ENCODE measurements at regions not wholly inside any gene's neighbourhood (a gene's known extent, or its start where the extent isn't known, plus 50 kb on each side); places are given as distances from the start of the nearest gene placed in this dataset.
A peak's percentile ranks its signal among the peaks of the same experiment; 100 is the strongest.

DNA sequence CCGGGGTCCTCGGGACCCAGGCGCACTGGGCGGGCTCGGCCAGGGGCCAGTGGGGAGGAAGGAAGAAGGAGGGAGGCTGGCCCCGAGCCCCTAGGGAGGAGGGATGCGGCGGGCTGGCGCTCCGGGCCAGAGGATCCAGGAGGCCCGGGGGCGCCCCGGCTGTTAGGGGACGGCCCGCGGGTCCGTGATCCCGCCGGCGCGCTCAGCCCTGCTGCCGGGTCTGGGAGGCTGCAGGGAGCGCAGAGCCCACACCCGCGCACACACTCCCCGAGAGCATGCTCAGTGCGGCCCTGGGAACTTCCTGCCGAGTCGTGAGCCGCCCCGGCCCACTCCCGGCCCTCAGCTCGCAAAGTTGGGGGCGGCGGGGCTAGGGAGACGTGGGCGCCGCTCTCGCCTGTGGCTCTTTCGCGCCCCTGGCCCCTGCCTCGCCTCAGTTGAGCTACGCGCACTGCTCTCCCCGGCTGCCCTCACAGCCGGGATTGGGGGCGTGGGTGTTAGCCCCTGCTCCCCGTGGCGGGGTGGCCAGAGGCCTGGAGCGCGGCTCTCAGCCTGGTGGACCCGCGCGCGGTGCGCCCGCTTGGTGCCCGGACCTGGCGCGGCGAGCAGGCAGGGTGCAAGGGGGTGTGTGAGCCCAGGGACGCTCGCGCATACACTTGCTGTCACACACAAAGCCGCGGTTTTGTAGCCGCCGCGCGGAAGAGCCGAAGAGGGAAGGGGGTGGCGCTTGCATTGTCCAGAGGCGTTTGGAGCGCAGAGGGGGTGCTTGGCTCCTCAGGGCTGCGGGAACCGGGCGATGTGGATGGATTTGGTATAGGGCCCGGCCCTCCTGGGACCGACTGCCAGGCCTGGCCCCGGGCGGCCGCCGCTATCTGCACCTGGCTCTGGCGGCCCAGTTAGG is 132.9 kb upstream of the MGAT5 start (continued):
- TF ChIP-seq BCOR (IDR thresholded peaks at IDR 0.05) (0 out of 2 replicates have a peak, but pooled peaks have one; percentile 48), HDAC1 (IDR thresholded peaks at IDR 0.05) (no peak), YY1 (IDR thresholded peaks at IDR 0.05; ENCODE audit: borderline replicate concordance in 1 of 3, control insufficient read depth in 1 of 3, extremely low read depth in 1 of 3, insufficient read depth in 3 of 3, insufficient read length in 1 of 3, insufficient replicate concordance in 2 of 3, low read depth in 1 of 3, low read length in 2 of 3) (peak in 1 of 3 experiments; percentile 7), MTA2 (IDR thresholded peaks at IDR 0.05; ENCODE audit: low read depth) (no peak), NR1H2 (CRISPR knock-in tag; IDR thresholded peaks at IDR 0.05) (0 out of 2 replicates have a peak, but pooled peaks have one; percentile 63), ESRRA (IDR thresholded peaks at IDR 0.05; ENCODE audit: borderline replicate concordance, low read depth) (no peak), XRCC5 (IDR thresholded peaks at IDR 0.05; ENCODE audit: low read depth, low read length) (no peak), TEAD1 (CRISPR knock-in tag; IDR thresholded peaks at IDR 0.05) (no peak), FOXJ2 (tag; IDR thresholded peaks at IDR 0.05) (no peak), POLR2G (IDR thresholded peaks at IDR 0.05; ENCODE audit: low read depth, low read length) (peak; percentile 70), ZNF324 (CRISPR knock-in tag; IDR thresholded peaks at IDR 0.05) (no peak), COPS2 (conservative IDR thresholded peaks at IDR 0.05) (no peak), CTBP1 (IDR thresholded peaks at IDR 0.05; ENCODE audit: borderline replicate concordance) (peak; percentile 16; the same call in 1 of the 2 replicates), MAZ (CRISPR knock-in tag; conservative IDR thresholded peaks at IDR 0.05 in 1 of 2, IDR thresholded peaks at IDR 0.05 in 1 of 2) (peak; percentile 21 to 32; a peak in 1 of 4 replicates), ZNF778 (CRISPR knock-in tag; IDR thresholded peaks at IDR 0.05) (no peak), SUPT5H (IDR thresholded peaks at IDR 0.05) (no peak)
- TF ChIP-seq, protein P1, sequence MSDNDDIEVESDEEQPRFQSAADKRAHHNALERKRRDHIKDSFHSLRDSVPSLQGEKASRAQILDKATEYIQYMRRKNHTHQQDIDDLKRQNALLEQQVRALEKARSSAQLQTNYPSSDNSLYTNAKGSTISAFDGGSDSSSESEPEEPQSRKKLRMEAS (CRISPR knock-in tag; IDR thresholded peaks at IDR 0.05) = peak; percentile 56; the same call in 1 of the 2 replicates
- TF ChIP-seq, protein P2, sequence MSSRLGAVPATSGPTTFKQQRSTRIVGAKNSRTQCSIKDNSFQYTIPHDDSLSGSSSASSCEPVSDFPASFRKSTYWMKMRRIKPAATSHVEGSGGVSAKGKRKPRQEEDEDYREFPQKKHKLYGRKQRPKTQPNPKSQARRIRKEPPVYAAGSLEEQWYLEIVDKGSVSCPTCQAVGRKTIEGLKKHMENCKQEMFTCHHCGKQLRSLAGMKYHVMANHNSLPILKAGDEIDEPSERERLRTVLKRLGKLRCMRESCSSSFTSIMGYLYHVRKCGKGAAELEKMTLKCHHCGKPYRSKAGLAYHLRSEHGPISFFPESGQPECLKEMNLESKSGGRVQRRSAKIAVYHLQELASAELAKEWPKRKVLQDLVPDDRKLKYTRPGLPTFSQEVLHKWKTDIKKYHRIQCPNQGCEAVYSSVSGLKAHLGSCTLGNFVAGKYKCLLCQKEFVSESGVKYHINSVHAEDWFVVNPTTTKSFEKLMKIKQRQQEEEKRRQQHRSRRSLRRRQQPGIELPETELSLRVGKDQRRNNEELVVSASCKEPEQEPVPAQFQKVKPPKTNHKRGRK (tag; IDR thresholded peaks at IDR 0.05) = no peak
- TF ChIP-seq, protein P3, sequence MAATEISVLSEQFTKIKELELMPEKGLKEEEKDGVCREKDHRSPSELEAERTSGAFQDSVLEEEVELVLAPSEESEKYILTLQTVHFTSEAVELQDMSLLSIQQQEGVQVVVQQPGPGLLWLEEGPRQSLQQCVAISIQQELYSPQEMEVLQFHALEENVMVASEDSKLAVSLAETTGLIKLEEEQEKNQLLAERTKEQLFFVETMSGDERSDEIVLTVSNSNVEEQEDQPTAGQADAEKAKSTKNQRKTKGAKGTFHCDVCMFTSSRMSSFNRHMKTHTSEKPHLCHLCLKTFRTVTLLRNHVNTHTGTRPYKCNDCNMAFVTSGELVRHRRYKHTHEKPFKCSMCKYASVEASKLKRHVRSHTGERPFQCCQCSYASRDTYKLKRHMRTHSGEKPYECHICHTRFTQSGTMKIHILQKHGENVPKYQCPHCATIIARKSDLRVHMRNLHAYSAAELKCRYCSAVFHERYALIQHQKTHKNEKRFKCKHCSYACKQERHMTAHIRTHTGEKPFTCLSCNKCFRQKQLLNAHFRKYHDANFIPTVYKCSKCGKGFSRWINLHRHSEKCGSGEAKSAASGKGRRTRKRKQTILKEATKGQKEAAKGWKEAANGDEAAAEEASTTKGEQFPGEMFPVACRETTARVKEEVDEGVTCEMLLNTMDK (IDR thresholded peaks at IDR 0.05; ENCODE audit: borderline replicate concordance, insufficient read depth, low read depth, low read length, poor library complexity, severe bottlenecking) = no peak
- TF ChIP-seq, protein P4, sequence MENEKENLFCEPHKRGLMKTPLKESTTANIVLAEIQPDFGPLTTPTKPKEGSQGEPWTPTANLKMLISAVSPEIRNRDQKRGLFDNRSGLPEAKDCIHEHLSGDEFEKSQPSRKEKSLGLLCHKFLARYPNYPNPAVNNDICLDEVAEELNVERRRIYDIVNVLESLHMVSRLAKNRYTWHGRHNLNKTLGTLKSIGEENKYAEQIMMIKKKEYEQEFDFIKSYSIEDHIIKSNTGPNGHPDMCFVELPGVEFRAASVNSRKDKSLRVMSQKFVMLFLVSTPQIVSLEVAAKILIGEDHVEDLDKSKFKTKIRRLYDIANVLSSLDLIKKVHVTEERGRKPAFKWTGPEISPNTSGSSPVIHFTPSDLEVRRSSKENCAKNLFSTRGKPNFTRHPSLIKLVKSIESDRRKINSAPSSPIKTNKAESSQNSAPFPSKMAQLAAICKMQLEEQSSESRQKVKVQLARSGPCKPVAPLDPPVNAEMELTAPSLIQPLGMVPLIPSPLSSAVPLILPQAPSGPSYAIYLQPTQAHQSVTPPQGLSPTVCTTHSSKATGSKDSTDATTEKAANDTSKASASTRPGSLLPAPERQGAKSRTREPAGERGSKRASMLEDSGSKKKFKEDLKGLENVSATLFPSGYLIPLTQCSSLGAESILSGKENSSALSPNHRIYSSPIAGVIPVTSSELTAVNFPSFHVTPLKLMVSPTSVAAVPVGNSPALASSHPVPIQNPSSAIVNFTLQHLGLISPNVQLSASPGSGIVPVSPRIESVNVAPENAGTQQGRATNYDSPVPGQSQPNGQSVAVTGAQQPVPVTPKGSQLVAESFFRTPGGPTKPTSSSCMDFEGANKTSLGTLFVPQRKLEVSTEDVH (IDR thresholded peaks at IDR 0.05; ENCODE audit: low read depth, partially characterized antibody) = no peak
